Parathyroid adenoma (tissue), 2 donors: ENCODE measurements at regions not wholly inside any gene's neighbourhood (a gene's known extent, or its start where the extent isn't known, plus 50 kb on each side); places are given as distances from the start of the nearest gene placed in this dataset.

Source experiments
- H2AFZ ChIP-seq: fragments of 300-600 bp; sonication (generic); one replicate; pipeline ENCODE4 v1.7.0; 2017; ENCODE audit warnings: antibody characterized with exemption, mild to moderate bottlenecking
- H3K27ac ChIP-seq: fragments of 300-600 bp; sonication (generic); one replicate; pipeline ENCODE4 v1.7.0; 2017
- H3K27me3 ChIP-seq: fragments of 300-600 bp; sonication (generic); one replicate; pipeline ENCODE4 v1.7.0; 2017; ENCODE audit warnings: low read length; ENCODE audit not compliant: control insufficient read depth, insufficient read depth
- H3K36me3 ChIP-seq: fragments of 300-600 bp; sonication (generic); one replicate; pipeline ENCODE4 v1.7.0; 2017; ENCODE audit warnings: low read length; ENCODE audit not compliant: control insufficient read depth, insufficient read depth
- H3K4me1 ChIP-seq: fragments of 300-600 bp; sonication (generic); one replicate; pipeline ENCODE4 v1.7.0; 2017; ENCODE audit warnings: control low read depth
- H3K4me2 ChIP-seq: fragments of 300-600 bp; sonication (generic); one replicate; pipeline ENCODE4 v1.7.0; 2017; ENCODE audit warnings: low read length
- H3K4me3 ChIP-seq: fragments of 300-600 bp; sonication (generic); one replicate; pipeline ENCODE4 v1.7.0; 2017; ENCODE audit warnings: low read depth, low read length
- H3K79me2 ChIP-seq: fragments of 300-600 bp; sonication (generic); one replicate; pipeline ENCODE4 v1.7.0; 2017; ENCODE audit warnings: control low read depth
- H3K9ac ChIP-seq: fragments of 300-600 bp; sonication (generic); one replicate; pipeline ENCODE4 v1.7.0; 2017; ENCODE audit warnings: mild to moderate bottlenecking
- H3K9me3 ChIP-seq: fragments of 300-600 bp; sonication (generic); one replicate; pipeline ENCODE4 v1.7.0; 2017; ENCODE audit warnings: low read length; ENCODE audit not compliant: control insufficient read depth
- TF ChIP-seq, protein P1 (sequence below): fragments of 300-600 bp; sonication (generic); IDR thresholded peaks from one replicate; pipeline ENCODE4 v1.7.0; 2017; ENCODE audit warnings: antibody characterized with exemption, mild to moderate bottlenecking
- donor health status: primary hyperparathyroidism.

GRCh38 chr3:157815739-157816138 lies 290.5 kb downstream of the SHOX2 start:
- H3K4me3 ChIP-seq: no peak overlapping the region
- no peak overlapping the region for H3K27ac ChIP-seq
- TF ChIP-seq, protein P1, sequence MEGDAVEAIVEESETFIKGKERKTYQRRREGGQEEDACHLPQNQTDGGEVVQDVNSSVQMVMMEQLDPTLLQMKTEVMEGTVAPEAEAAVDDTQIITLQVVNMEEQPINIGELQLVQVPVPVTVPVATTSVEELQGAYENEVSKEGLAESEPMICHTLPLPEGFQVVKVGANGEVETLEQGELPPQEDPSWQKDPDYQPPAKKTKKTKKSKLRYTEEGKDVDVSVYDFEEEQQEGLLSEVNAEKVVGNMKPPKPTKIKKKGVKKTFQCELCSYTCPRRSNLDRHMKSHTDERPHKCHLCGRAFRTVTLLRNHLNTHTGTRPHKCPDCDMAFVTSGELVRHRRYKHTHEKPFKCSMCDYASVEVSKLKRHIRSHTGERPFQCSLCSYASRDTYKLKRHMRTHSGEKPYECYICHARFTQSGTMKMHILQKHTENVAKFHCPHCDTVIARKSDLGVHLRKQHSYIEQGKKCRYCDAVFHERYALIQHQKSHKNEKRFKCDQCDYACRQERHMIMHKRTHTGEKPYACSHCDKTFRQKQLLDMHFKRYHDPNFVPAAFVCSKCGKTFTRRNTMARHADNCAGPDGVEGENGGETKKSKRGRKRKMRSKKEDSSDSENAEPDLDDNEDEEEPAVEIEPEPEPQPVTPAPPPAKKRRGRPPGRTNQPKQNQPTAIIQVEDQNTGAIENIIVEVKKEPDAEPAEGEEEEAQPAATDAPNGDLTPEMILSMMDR: no peak
- H3K36me3 ChIP-seq: no peaks in the 10 kb centered on the region
- H3K4me2 ChIP-seq: no peak overlapping the region
- no peaks in the 10 kb centered on the region for H3K4me1 ChIP-seq
- no peak overlapping the region for H3K9ac ChIP-seq
- H3K79me2 ChIP-seq: no peaks in the 10 kb centered on the region
- H2AFZ ChIP-seq: no peak overlapping the region
- no peaks in the 10 kb centered on the region for H3K27me3 ChIP-seq
- H3K9me3 ChIP-seq: no peaks in the 10 kb centered on the region

DNA sequence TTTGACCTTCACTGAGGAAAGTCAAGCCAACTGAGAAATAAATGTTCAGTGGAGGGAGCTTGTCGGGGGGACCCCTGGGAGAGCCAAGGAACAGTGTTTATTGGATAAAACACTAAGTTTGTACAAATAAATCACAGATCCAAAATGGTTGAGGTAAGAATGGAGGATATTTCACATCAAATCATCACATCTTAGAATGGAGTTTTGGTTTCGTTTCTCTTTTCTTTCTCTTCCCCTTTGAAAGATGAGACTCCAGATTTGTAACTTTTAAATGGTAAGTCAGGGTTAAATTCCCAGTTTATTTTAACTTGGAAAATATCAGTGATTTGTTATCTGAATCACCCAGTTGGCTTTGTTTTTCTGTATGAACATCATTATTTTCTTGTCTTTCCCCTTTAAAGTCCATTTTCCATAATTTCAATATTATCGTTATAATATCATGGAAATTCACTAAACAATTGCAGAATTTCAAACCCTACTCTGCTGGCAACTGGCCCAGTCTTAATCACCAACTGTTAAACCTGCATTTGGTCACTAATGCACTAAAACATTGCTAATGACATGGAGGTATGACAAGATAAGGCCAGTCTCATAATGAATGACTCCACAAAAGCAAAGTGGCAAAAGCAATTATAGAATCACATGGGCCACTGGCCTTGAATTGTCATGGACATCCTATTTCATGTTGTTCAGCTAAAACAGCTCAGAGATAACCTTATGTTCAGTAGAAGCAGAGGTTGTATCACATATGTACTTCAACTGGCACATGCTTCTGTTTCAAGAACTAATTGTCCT lies 295.1 kb downstream of the SHOX2 start:
- Histone ChIP-seq H3K79me2 (no peaks in the 10 kb centered on the region), H3K9ac (no peak overlapping the region), H3K27me3 (no peaks in the 10 kb centered on the region), H3K9me3 (no peaks in the 10 kb centered on the region), H3K4me1 (no peaks in the 10 kb centered on the region), H3K27ac (no peak overlapping the region), H3K4me3 (no peak overlapping the region), H2AFZ (no peak overlapping the region), H3K4me2 (no peak overlapping the region), H3K36me3 (no peaks in the 10 kb centered on the region)
- TF ChIP-seq, protein P1: no peak

- H3K4me1 ChIP-seq: no peaks in the 10 kb centered on the region
- no peak overlapping the region for H2AFZ ChIP-seq
- no peaks in the 10 kb centered on the region for H3K9me3 ChIP-seq
- H3K27me3 ChIP-seq: no peaks in the 10 kb centered on the region
- TF ChIP-seq, protein P1: no peak
- H3K4me3 ChIP-seq: no peak overlapping the region
- H3K4me2 ChIP-seq: no peak overlapping the region
- H3K27ac ChIP-seq: no peak overlapping the region
- H3K9ac ChIP-seq: no peak overlapping the region
- no peaks in the 10 kb centered on the region for H3K36me3 ChIP-seq
- no peaks in the 10 kb centered on the region for H3K79me2 ChIP-seq
Observed at GRCh38 chr3:157807280-157807679, 298.9 kb downstream of the SHOX2 start.

DNA sequence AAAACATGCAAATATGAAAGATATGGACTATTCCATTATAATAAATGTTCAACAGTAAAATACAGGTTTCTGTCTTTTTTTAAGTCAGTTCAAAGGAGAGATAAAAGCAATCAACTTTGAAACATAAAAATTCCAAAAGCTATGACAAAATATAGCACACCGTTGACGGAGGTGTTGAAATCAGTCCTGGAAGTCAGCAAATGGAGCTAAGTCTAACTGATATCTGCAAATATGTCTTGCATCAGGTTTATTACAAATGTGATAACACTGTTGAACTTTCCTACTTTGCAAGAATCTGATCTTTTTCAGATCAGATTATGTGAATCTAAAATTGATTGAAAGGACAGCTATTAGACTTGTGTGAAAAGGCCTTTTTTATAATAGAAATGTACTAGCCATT lies 300.7 kb downstream of the SHOX2 start:
- no peak overlapping the region for H3K4me2 ChIP-seq
- no peak overlapping the region for H2AFZ ChIP-seq
- no peaks in the 10 kb centered on the region for H3K9me3 ChIP-seq
- TF ChIP-seq, protein P1: no peak
- no peak overlapping the region for H3K9ac ChIP-seq
- no peaks in the 10 kb centered on the region for H3K27me3 ChIP-seq
- H3K27ac ChIP-seq: no peak overlapping the region
- no peaks in the 10 kb centered on the region for H3K4me1 ChIP-seq
- H3K4me3 ChIP-seq: no peak overlapping the region
- H3K79me2 ChIP-seq: no peaks in the 10 kb centered on the region
- H3K36me3 ChIP-seq: no peaks in the 10 kb centered on the region

GRCh38 chr3:157794771-157795170 lies 291.6 kb upstream of the VEPH1 start:
- no peak overlapping the region for H3K4me2 ChIP-seq
- no peaks in the 10 kb centered on the region for H3K79me2 ChIP-seq
- no peak overlapping the region for H3K9ac ChIP-seq
- H3K36me3 ChIP-seq: no peaks in the 10 kb centered on the region
- no peak overlapping the region for H3K4me3 ChIP-seq
- no peaks in the 10 kb centered on the region for H3K4me1 ChIP-seq
- H3K27ac ChIP-seq: no peak overlapping the region
- no peaks in the 10 kb centered on the region for H3K27me3 ChIP-seq
- no peak overlapping the region for H2AFZ ChIP-seq
- no peaks in the 10 kb centered on the region for H3K9me3 ChIP-seq
- TF ChIP-seq, protein P1: no peak
